Heart right ventricle (tissue), 16 donors: ENCODE measurements at regions not wholly inside any gene's neighbourhood (a gene's known extent, or its start where the extent isn't known, plus 50 kb on each side); places are given as distances from the start of the nearest gene placed in this dataset.

ENCODE experiments used
- ATAC-seq, 8 donors: fragments of 200-7000 bp; cut with Tn5 transposase; one replicate each; pipeline ENCODE4 v1.9.1; 2020; ENCODE audit warnings: mild to moderate bottlenecking in 8 of 8, moderate library complexity in 8 of 8, moderate number of reproducible peaks in 1 of 8
- DNase-seq, 2 donors: peaks; one replicate each; pipeline ENCODE4 v3.0.0-alpha.2; 2020
- H3K27ac ChIP-seq, 10 donors: fragments of 200-600 bp; sonication (generic) in 2 of 10; one replicate each; pipeline versions ENCODE4 v1.5.0 to v1.8.0; 2020 to 2022; ENCODE audit warnings: mild to moderate bottlenecking in 3 of 10
- H3K27me3 ChIP-seq, 7 donors: fragments of 200-600 bp; one replicate each; pipeline ENCODE4 v1.8.0; 2021 to 2022; ENCODE audit warnings: mild to moderate bottlenecking in 2 of 7
- H3K36me3 ChIP-seq, 9 donors: fragments of 200-600 bp; sonication (generic) in 1 of 9; one replicate each; pipeline versions ENCODE4 v1.5.0 to v1.8.0; 2020 to 2022; ENCODE audit warnings: mild to moderate bottlenecking in 2 of 9
- H3K4me1 ChIP-seq, 9 donors: fragments of 200-600 bp; sonication (generic) in 1 of 9; one replicate each; pipeline versions ENCODE4 v1.5.0 to v1.8.0; 2020 to 2022; ENCODE audit warnings: mild to moderate bottlenecking in 4 of 9
- H3K4me3 ChIP-seq, 10 donors: fragments of 200-600 bp; sonication (generic) in 2 of 10; one replicate each; pipeline versions ENCODE4 v1.5.0 to v1.8.0; 2020 to 2022; ENCODE audit warnings: mild to moderate bottlenecking in 7 of 10, moderate library complexity in 2 of 10
- H3K9me3 ChIP-seq, 11 donors: fragments of 200-600 bp in 10 of 11; sonication (generic) in 2 of 11; one replicate each; pipeline versions ENCODE4 v1.5.0 to v1.8.0; 2013 to 2022; ENCODE audit warnings: mild to moderate bottlenecking in 2 of 11, control low read depth in 1 of 11, moderate library complexity in 1 of 11
- WGBS, 2 donors: extraction: QIAGEN DNeasy Blood & Tissue Kit; methylation state at CpG; one replicate each; pipeline ENCODE4 v1.1.7; 2013; ENCODE audit warnings: inconsistent platforms in 1 of 2; 5-methylcytosine and 5-hydroxymethylcytosine counted together
- intact Hi-C, 10 donors: fragments of 100-400 bp; cut with DNase I; formaldehyde crosslinking; loops; one replicate each; pipeline versions ENCODE4 v1.11.1 to v1.14.2; 2022
- TF ChIP-seq, protein P1 (sequence below), 9 donors: fragments of 200-600 bp; sonication (generic) in 2 of 9; IDR thresholded peaks; one replicate each; pipeline versions ENCODE4 v1.5.0 to v1.8.0; 2021 to 2022; ENCODE audit warnings: antibody characterized with exemption in 9 of 9, mild to moderate bottlenecking in 5 of 9, moderate library complexity in 1 of 9
- donor health status: Arrhythmogenic right ventricular cardiomyopathy.
- donor health status: ischemic (EF 13 %, LVEDD 7.1; RV severe dilation, severe dysfunction).
- donor health status: healthy with polysubstance abuse.
- donor health status: DM: no; HTN: yes; CAD: no.
- donor health status: DM: no; HTN: no; CAD: no.
- donor health status: ischemic (EF 25% LVEDD 6.9; RV normal size, moderate dysfunction).
- donor health status: ischemic (EF 25% LVEDD 5.7; RV mildly dilated, moderate dysfunction).
- donor health status: healthy.
- donor health status: DM: yes; HTN: yes; CAD: no.
- donor health status: Ischemic cardiomyopathy.
- donor health status: ischemic (EF 35%, LVEDD 5.7; RV mildly dilated, moderate dysfunction).
- donor health status: nonischemic (EF 11% LVEDD 7.7; RV severe dilation, severe dysfunction).
- donor health status: DM: yes; HTN: yes; CAD: no.
- donor health status: PGD.
- donor health status: ischemic (EF 29% LVEDD 5.4; RV normal size, mild dysfunction).
- donor health status: nonischemic (EF 23%, LVEDD 6.1; RV moderate dilation, normal function).

DNA sequence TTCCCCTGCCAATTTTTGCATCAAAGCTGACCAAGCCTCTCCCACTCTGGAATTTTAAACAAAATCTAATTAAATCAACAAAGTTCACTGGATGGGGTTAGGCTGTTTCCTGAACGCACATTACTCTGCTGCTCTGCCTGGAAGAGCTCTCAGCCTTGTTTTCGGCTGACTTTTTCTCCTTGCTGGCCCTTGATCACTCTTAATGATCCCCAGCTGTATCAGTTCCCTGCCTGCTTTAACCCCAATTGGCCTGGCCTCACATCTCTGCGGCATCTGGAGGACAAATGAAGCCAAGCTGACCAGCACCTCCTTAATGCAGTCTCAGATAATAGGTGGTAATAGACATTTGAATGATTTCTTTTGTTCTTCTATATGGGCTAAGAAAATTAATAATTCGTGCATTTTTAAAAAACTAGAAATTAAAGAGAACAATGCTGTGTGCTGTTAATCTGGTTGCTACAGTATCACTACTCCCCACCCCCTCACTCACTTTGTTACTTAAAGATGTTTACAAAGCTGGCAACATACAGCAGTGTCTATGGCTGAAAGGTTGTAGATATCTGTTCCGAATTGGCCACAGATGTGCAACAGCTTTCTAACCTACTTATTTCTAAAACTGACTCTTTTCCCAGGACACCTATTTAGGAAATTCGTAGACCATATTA lies 415.2 kb upstream of the KCNH7 start:
- Histone ChIP-seq H3K36me3 (no peaks in the 10 kb centered on the region), H3K4me3 (no peak overlapping the region), H3K27me3 (no peaks in the 10 kb centered on the region), H3K27ac (no peak overlapping the region), H3K9me3 (no peaks in the 10 kb centered on the region), H3K4me1 (no peaks in the 10 kb centered on the region)
- DNase-seq (no peak), ATAC-seq (no peak)
- intact Hi-C loops: no loop called here
- WGBS, 2 donors: 54 to 70% methylated on average over 6 of the region's 6 CpGs
- TF ChIP-seq, protein P1, sequence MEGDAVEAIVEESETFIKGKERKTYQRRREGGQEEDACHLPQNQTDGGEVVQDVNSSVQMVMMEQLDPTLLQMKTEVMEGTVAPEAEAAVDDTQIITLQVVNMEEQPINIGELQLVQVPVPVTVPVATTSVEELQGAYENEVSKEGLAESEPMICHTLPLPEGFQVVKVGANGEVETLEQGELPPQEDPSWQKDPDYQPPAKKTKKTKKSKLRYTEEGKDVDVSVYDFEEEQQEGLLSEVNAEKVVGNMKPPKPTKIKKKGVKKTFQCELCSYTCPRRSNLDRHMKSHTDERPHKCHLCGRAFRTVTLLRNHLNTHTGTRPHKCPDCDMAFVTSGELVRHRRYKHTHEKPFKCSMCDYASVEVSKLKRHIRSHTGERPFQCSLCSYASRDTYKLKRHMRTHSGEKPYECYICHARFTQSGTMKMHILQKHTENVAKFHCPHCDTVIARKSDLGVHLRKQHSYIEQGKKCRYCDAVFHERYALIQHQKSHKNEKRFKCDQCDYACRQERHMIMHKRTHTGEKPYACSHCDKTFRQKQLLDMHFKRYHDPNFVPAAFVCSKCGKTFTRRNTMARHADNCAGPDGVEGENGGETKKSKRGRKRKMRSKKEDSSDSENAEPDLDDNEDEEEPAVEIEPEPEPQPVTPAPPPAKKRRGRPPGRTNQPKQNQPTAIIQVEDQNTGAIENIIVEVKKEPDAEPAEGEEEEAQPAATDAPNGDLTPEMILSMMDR (IDR thresholded peaks at IDR 0.05): no peak

GRCh38 chr2:163252199-163252598 lies 413.6 kb upstream of the KCNH7 start:
- Histone ChIP-seq H3K36me3 (no peaks in the 10 kb centered on the region), H3K27me3 (no peaks in the 10 kb centered on the region), H3K4me3 (no peak overlapping the region), H3K9me3 (no peaks in the 10 kb centered on the region), H3K27ac (no peak overlapping the region), H3K4me1 (no peaks in the 10 kb centered on the region)
- intact Hi-C loops: no loop called here
- 81 to 88% methylated on average over 3 of the region's 3 CpGs for WGBS, 2 donors
- TF ChIP-seq, protein P1 (IDR thresholded peaks at IDR 0.05): no peak
- DNase-seq (no peak), ATAC-seq (no peak)

GRCh38 chr2:163248376-163249253 lies 410.0 kb upstream of the KCNH7 start:
- ATAC-seq (no peak), DNase-seq (no peak)
- WGBS, 2 donors: 74 to 77% methylated on average over 5 of the region's 5 CpGs
- Histone ChIP-seq H3K4me1 (no peaks in the 10 kb centered on the region), H3K27me3 (peaks cover 0 to 5% (median 0%) of the 10 kb centered on the region in 7 donors), H3K4me3 (no peak overlapping the region), H3K27ac (no peak overlapping the region), H3K9me3 (peaks cover 0 to under 1% (median 0%) of the 10 kb centered on the region in 11 donors), H3K36me3 (no peaks in the 10 kb centered on the region)
- TF ChIP-seq, protein P1 (IDR thresholded peaks at IDR 0.05): no peak
- intact Hi-C loops: no loop called here

DNA sequence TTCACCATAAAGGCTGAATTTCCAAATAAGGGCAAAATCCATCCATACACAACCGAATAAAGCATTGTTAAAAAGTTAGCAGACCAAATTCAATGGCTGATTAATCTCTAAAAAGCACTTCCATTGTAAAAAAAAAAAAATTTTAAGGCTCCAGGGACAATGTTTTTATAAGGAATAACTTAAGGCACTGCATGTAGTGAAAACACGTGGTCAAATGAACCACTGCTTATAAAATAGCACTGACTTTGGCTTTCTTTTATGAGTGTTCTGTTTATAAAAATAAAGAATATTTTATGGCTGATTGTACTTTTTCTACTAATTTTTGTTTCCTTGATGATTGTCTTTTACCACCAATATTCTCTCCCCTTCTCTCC lies 409.3 kb upstream of the KCNH7 start:
- 69 to 70% methylated on average over 2 of the region's 2 CpGs for WGBS, 2 donors
- no peaks in the 10 kb centered on the region for H3K36me3 ChIP-seq
- no peak for ATAC-seq
- H3K27me3 ChIP-seq: peaks cover 0 to 5% (median 0%) of the 10 kb centered on the region in 7 donors
- TF ChIP-seq, protein P1 (IDR thresholded peaks at IDR 0.05): no peak
- H3K4me3 ChIP-seq: no peak overlapping the region
- intact Hi-C loops: no loop called here
- DNase-seq: no peak
- H3K4me1 ChIP-seq: no peaks in the 10 kb centered on the region
- peaks cover 0 to 3% (median 0%) of the 10 kb centered on the region in 11 donors for H3K9me3 ChIP-seq
- H3K27ac ChIP-seq: no peak overlapping the region
